Activated CD8-positive, alpha-beta T cell treated with anti-CD3 and anti-CD28 coated beads, Interleukin-2, amount 10 ng/mL, durations not matched to agents 7 days and 5 days (primary cell): ENCODE measurements at regions not wholly inside any gene's neighbourhood (a gene's known extent, or its start where the extent isn't known, plus 50 kb on each side); places are given as distances from the start of the nearest gene placed in this dataset.

Source experiments
- ATAC-seq: fragments of 150-1000 bp; cut with Tn5 transposase; one replicate; pipeline ENCODE4 v1.10.0; 2021; ENCODE audit warnings: moderate library complexity
- CTCF ChIA-PET: fragments of 350-600 bp; sonication (Branson Sonifier 250); formaldehyde crosslinking; loops from one replicate; lab custom pipeline; 2021; ENCODE audit warnings: antibody characterized with exemption; lab: Charles Lee
- POLR2A ChIA-PET: fragments of 350-600 bp; sonication (Branson Sonifier 250); formaldehyde crosslinking; loops from one replicate; lab custom pipeline; 2021; ENCODE audit warnings: antibody characterized with exemption; lab: Charles Lee
- DNase-seq: peaks from one replicate; pipeline ENCODE4 v3.0.0-alpha.2; 2020
- H3K27ac Mint-ChIP-seq: one replicate; pipeline ENCODE4 v1.8.0; 2021; ENCODE audit warnings: mild to moderate bottlenecking, mixed read lengths
- H3K27me3 Mint-ChIP-seq: one replicate; pipeline ENCODE4 v1.8.0; 2021; ENCODE audit warnings: low read depth, mixed read lengths
- H3K36me3 Mint-ChIP-seq: one replicate; pipeline ENCODE4 v1.8.0; 2021; ENCODE audit warnings: low read depth, mixed read lengths
- H3K4me1 Mint-ChIP-seq: one replicate; pipeline ENCODE4 v1.8.0; 2021; ENCODE audit warnings: low read depth, mixed read lengths
- H3K4me3 Mint-ChIP-seq: one replicate; pipeline ENCODE4 v1.8.0; 2021; ENCODE audit warnings: mild to moderate bottlenecking, mixed read lengths
- H3K9me3 Mint-ChIP-seq: one replicate; pipeline ENCODE4 v1.8.0; 2022; ENCODE audit warnings: mixed read lengths; ENCODE audit not compliant: insufficient read depth

- Mint-ChIP-seq H3K9me3 (peaks cover 23% of the 10 kb centered on the region), H3K27me3 (no peaks in the 10 kb centered on the region), H3K4me1 (peaks cover 14% of the 10 kb centered on the region), H3K4me3 (no peak overlapping the region), H3K27ac (no peak overlapping the region), H3K36me3 (peaks cover 56% of the 10 kb centered on the region)
- no peak for DNase-seq
- CTCF ChIA-PET: interaction anchor here (1.0 to 1.2 kb wide), 3 partner anchors 8 to 30 kb away, joined by 3 read pairs; no protein-coding TSS in a partner anchor
- POLR2A ChIA-PET: no interaction called here
- ATAC-seq: no peak
Observed at GRCh38 chr18:23350188-23350587, 102.9 kb upstream of the RIOK3 start.

- peaks cover 23% of the 10 kb centered on the region for H3K9me3 Mint-ChIP-seq
- no peak overlapping the region for H3K27ac Mint-ChIP-seq
- ChIA-PET CTCF (interaction anchor here (1.2 to 1.5 kb wide), 3 partner anchors 60 to 220 kb away, joined by 3 to 5 read pairs (median 3); no protein-coding TSS in a partner anchor), POLR2A (no interaction called here)
- H3K4me1 Mint-ChIP-seq: peaks cover 14% of the 10 kb centered on the region
- H3K27me3 Mint-ChIP-seq: no peaks in the 10 kb centered on the region
- ATAC-seq (no peak), DNase-seq (no peak)
- H3K36me3 Mint-ChIP-seq: peaks cover 61% of the 10 kb centered on the region
- no peak overlapping the region for H3K4me3 Mint-ChIP-seq
Observed at GRCh38 chr18:23351521-23351920, 101.6 kb upstream of the RIOK3 start.

- peaks cover 15% of the 10 kb centered on the region for H3K4me1 Mint-ChIP-seq
- no peak overlapping the region for H3K27ac Mint-ChIP-seq
- H3K4me3 Mint-ChIP-seq: no peak overlapping the region
- DNase-seq: no peak
- ChIA-PET POLR2A (no interaction called here), CTCF (interaction anchor here (1.3 to 1.5 kb wide), 2 partner anchors 60 to 114 kb away, joined by 3 to 5 read pairs; no protein-coding TSS in a partner anchor)
- H3K9me3 Mint-ChIP-seq: peaks cover 23% of the 10 kb centered on the region
- H3K36me3 Mint-ChIP-seq: peaks cover 61% of the 10 kb centered on the region
- no peak for ATAC-seq
- H3K27me3 Mint-ChIP-seq: no peaks in the 10 kb centered on the region
Observed at GRCh38 chr18:23352042-23352441, 101.0 kb upstream of the RIOK3 start.

- no peaks in the 10 kb centered on the region for H3K27me3 Mint-ChIP-seq
- DNase-seq (no peak), ATAC-seq (no peak)
- POLR2A ChIA-PET: no interaction called here
- peaks cover 29% of the 10 kb centered on the region for H3K4me1 Mint-ChIP-seq
- H3K36me3 Mint-ChIP-seq: peaks cover 59% of the 10 kb centered on the region
- CTCF ChIA-PET: interaction anchor here (1.7 kb wide), 1 partner anchor 45 kb away, joined by 3 read pairs; no protein-coding TSS in a partner anchor
- H3K27ac Mint-ChIP-seq: no peak overlapping the region
- peaks cover 22% of the 10 kb centered on the region for H3K9me3 Mint-ChIP-seq
- H3K4me3 Mint-ChIP-seq: no peak overlapping the region
Observed at GRCh38 chr18:23353459-23353858, 99.6 kb upstream of the RIOK3 start.

GRCh38 chr18:23354625-23355024 lies 98.5 kb upstream of the RIOK3 start:
- CTCF ChIA-PET: interaction anchor here (1.7 kb wide), 1 partner anchor 44 kb away, joined by 3 read pairs; no protein-coding TSS in a partner anchor
- DNase-seq (no peak), ATAC-seq (no peak)
- H3K27ac Mint-ChIP-seq: no peak overlapping the region
- H3K9me3 Mint-ChIP-seq: peaks cover 12% of the 10 kb centered on the region
- peaks cover 38% of the 10 kb centered on the region for H3K4me1 Mint-ChIP-seq
- H3K4me3 Mint-ChIP-seq: no peak overlapping the region
- H3K36me3 Mint-ChIP-seq: peaks cover 52% of the 10 kb centered on the region
- POLR2A ChIA-PET: no interaction called here
- no peaks in the 10 kb centered on the region for H3K27me3 Mint-ChIP-seq

- ChIA-PET POLR2A (no interaction called here), CTCF (interaction anchor here (1.2 kb wide), 1 partner anchor 56 kb away, joined by 3 read pairs; no protein-coding TSS in a partner anchor)
- Mint-ChIP-seq H3K4me3 (no peak overlapping the region), H3K36me3 (peaks cover 48% of the 10 kb centered on the region), H3K4me1 (peaks cover 37% of the 10 kb centered on the region), H3K27ac (no peak overlapping the region), H3K27me3 (no peaks in the 10 kb centered on the region), H3K9me3 (peaks cover 6% of the 10 kb centered on the region)
- ATAC-seq (no peak), DNase-seq (no peak)
Observed at GRCh38 chr18:23355206-23355605, 97.9 kb upstream of the RIOK3 start.

- ChIA-PET POLR2A (no interaction called here), CTCF (no interaction called here)
- peaks cover 37% of the 10 kb centered on the region for H3K4me1 Mint-ChIP-seq
- no peak overlapping the region for H3K4me3 Mint-ChIP-seq
- no peak overlapping the region for H3K27ac Mint-ChIP-seq
- peaks cover 38% of the 10 kb centered on the region for H3K36me3 Mint-ChIP-seq
- ATAC-seq (no peak), DNase-seq (no peak)
- H3K9me3 Mint-ChIP-seq: no peaks in the 10 kb centered on the region
- H3K27me3 Mint-ChIP-seq: no peaks in the 10 kb centered on the region
Observed at GRCh38 chr18:23356424-23356823, 96.7 kb upstream of the RIOK3 start.

- no peak for ATAC-seq
- Mint-ChIP-seq H3K27me3 (no peaks in the 10 kb centered on the region), H3K27ac (peak overlapping the region; percentile 94), H3K4me3 (no peak overlapping the region), H3K36me3 (peaks cover 32% of the 10 kb centered on the region), H3K9me3 (no peaks in the 10 kb centered on the region), H3K4me1 (peaks cover 33% of the 10 kb centered on the region)
- POLR2A ChIA-PET: interaction anchor here (1.4 kb wide), 1 partner anchor 19 kb away, joined by 4 read pairs; no protein-coding TSS in a partner anchor
- no peak for DNase-seq
- CTCF ChIA-PET: interaction anchor here (1.1 to 3.8 kb wide), 7 partner anchors 11 to 327 kb away, joined by 3 to 34 read pairs (median 7); no protein-coding TSS in a partner anchor
Observed at GRCh38 chr18:23356915-23357601, 96.0 kb upstream of the RIOK3 start.

- ChIA-PET POLR2A (interaction anchor here (0.6 to 1.4 kb wide), 3 partner anchors 18 to 178 kb away, joined by 3 to 4 read pairs (median 3); no protein-coding TSS in a partner anchor), CTCF (interaction anchor here (0.7 to 6.0 kb wide), 27 partner anchors 8 to 428 kb away, joined by 3 to 94 read pairs (median 4); no protein-coding TSS in a partner anchor)
- no peaks in the 10 kb centered on the region for H3K27me3 Mint-ChIP-seq
- H3K4me1 Mint-ChIP-seq: peaks cover 31% of the 10 kb centered on the region
- H3K9me3 Mint-ChIP-seq: no peaks in the 10 kb centered on the region
- peak overlapping the region; percentile 94 for H3K27ac Mint-ChIP-seq
- peaks cover 23% of the 10 kb centered on the region for H3K36me3 Mint-ChIP-seq
- peak overlapping the region; percentile 71 for H3K4me3 Mint-ChIP-seq
- DNase-seq (no peak), ATAC-seq (no peak)
Observed at GRCh38 chr18:23357996-23358594, 95.0 kb upstream of the RIOK3 start.

GRCh38 chr18:23359421-23359820 lies 93.7 kb upstream of the RIOK3 start:
- no peaks in the 10 kb centered on the region for H3K9me3 Mint-ChIP-seq
- no peak for ATAC-seq
- CTCF ChIA-PET: interaction anchor here (0.8 to 6.0 kb wide), 9 partner anchors 38 to 368 kb away, joined by 3 to 94 read pairs (median 7); no protein-coding TSS in a partner anchor

GRCh38 chr18:23363865-23364570 lies 89.1 kb upstream of the RIOK3 start:
- ATAC-seq (no peak), DNase-seq (no peak)
- no peaks in the 10 kb centered on the region for H3K9me3 Mint-ChIP-seq
- H3K4me3 Mint-ChIP-seq: no peak overlapping the region
- H3K36me3 Mint-ChIP-seq: peaks cover 4% of the 10 kb centered on the region
- ChIA-PET POLR2A (no interaction called here), CTCF (no interaction called here)
- peaks cover 4% of the 10 kb centered on the region for H3K4me1 Mint-ChIP-seq
- H3K27me3 Mint-ChIP-seq: no peaks in the 10 kb centered on the region
- H3K27ac Mint-ChIP-seq: no peak overlapping the region

More at GRCh38 chr18:23359421-23359820, 93.7 kb upstream of the RIOK3 start:
- Mint-ChIP-seq H3K27me3 (no peaks in the 10 kb centered on the region), H3K4me3 (no peak overlapping the region), H3K36me3 (peaks cover 18% of the 10 kb centered on the region), H3K27ac (peak overlapping the region; percentile 14), H3K4me1 (peaks cover 28% of the 10 kb centered on the region)
- DNase-seq: no peak
- POLR2A ChIA-PET: interaction anchor here (1.3 kb wide), 1 partner anchor 179 kb away, joined by 3 read pairs; no protein-coding TSS in a partner anchor
